ENCODE measurements at regions not wholly inside any gene's neighbourhood (a gene's known extent, or its start where the extent isn't known, plus 50 kb on each side); places are given as distances from the start of the nearest gene placed in this dataset.

DNA sequence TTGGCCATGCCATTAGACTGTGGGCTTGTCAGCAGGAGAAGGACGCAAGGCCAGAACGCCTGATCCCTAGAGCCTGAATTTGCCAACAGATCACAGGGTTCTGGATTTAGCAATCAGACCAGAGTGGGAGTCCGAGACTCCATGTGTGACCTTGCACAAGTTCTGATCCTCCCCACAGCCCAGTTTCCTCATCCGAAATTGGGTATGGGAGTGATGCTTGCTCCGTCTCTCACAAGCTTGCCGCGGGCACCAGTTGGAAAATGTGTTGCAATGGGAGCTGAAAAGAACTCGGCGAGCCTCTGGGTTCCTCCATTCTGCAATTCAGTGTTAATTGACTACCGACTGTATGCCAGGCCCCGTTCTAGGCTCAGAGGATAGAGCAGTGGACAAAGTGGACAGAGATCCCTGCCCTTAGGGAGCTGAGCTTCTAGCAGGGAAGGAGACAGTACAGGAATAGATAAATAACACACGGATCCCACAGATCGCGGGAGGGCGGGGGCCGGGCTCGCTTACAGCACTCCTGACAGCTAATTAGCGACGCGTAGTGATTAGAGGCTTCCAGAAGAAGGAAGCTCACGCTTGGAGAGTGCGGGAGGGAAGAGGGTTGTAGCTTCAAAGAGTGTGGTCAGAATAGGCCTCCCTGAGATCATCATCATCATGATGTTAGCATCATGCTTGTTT is 150.4 kb upstream of the CIBAR2 start:
- H3K4me1 ChIP-seq (ENCODE audit: control insufficient read depth in 1 of 2, insufficient read depth in 2 of 2, low read depth in 1 of 2, low read length in 1 of 2): peaks cover 0 to 57% of the 10 kb centered on the region in 2 experiments; a peak in 1 of 4 replicates
- 95% methylated on average over 22 of the region's 22 CpGs for WGBS (ENCODE audit: low lambda C conversion rate)
- no peak overlapping the region for H3K4me2 ChIP-seq
- H3K36me3 ChIP-seq (replicated peaks in 1 of 2; ENCODE audit: control insufficient read depth in 1 of 2, insufficient read depth in 2 of 2, low read length in 1 of 2): no peaks in the 10 kb centered on the region
- ChIA-PET CTCF (interaction anchor here (1.8 to 13.0 kb wide), 4 partner anchors 14 to 148 kb away, joined by 5 to 180 read pairs (median 8); no protein-coding TSS in a partner anchor), POLR2A (no interaction called here)
- no peak for DNase-seq
- no peaks in the 10 kb centered on the region for H3K9me3 ChIP-seq
- no peak overlapping the region for H3K4me3 ChIP-seq (ENCODE audit: low read depth in 2 of 2, low read length in 1 of 2)
- H3K27me3 ChIP-seq (ENCODE audit: insufficient read depth): no peaks in the 10 kb centered on the region
- no peak overlapping the region for H3K27ac ChIP-seq (ENCODE audit: low read depth in 2 of 2, low read length in 1 of 2)
- H3F3A ChIP-seq (replicated peaks; ENCODE audit: insufficient read depth): no peaks in the 10 kb centered on the region
- TF ChIP-seq FOXJ3 (CRISPR knock-in tag; IDR thresholded peaks at IDR 0.05): no peak
- peaks cover 7% of the 10 kb centered on the region; the same call in 1 of the 2 replicates for H4K20me1 ChIP-seq (ENCODE audit: insufficient read depth)
- no peaks in the 10 kb centered on the region for H3K9me2 ChIP-seq
- no peak overlapping the region for H2AFZ ChIP-seq (ENCODE audit: low read depth)
- no peak overlapping the region for H3K9ac ChIP-seq
- H3K79me2 ChIP-seq (ENCODE audit: insufficient read depth): no peaks in the 10 kb centered on the region

DNA sequence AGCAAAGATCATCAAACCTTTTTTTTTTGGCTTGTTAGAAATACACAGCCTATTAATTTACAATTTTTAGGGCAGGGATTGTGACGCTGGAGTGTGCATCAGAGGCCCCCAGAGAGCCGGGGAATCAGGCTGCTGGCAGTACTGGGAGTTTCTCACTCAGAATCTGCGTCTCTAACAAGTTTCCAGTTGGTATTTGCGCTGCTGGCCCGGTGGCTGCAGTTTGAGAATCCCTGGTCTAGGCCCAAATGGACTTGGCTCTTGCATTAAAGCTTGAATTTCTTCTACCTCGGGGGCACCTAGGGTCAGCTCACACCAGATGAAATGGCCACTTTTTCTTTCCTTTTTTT is 150.9 kb upstream of the CIBAR2 start:
- Histone ChIP-seq H3K9me2 (no peaks in the 10 kb centered on the region), H3K36me3 (replicated peaks in 1 of 2; ENCODE audit: control insufficient read depth in 1 of 2, insufficient read depth in 2 of 2, low read length in 1 of 2) (no peaks in the 10 kb centered on the region), H3K4me1 (ENCODE audit: control insufficient read depth in 1 of 2, insufficient read depth in 2 of 2, low read depth in 1 of 2, low read length in 1 of 2) (peaks cover 0 to 59% of the 10 kb centered on the region in 2 experiments; a peak in 1 of 4 replicates), H3K79me2 (ENCODE audit: insufficient read depth) (no peaks in the 10 kb centered on the region), H3K27me3 (ENCODE audit: insufficient read depth) (no peaks in the 10 kb centered on the region), H3K4me3 (ENCODE audit: low read depth in 2 of 2, low read length in 1 of 2) (no peak overlapping the region), H3F3A (replicated peaks; ENCODE audit: insufficient read depth) (no peaks in the 10 kb centered on the region), H4K20me1 (ENCODE audit: insufficient read depth) (peaks cover 7% of the 10 kb centered on the region; the same call in 1 of the 2 replicates), H3K4me2 (no peak overlapping the region), H3K9ac (no peak overlapping the region), H3K9me3 (no peaks in the 10 kb centered on the region), H3K27ac (ENCODE audit: low read depth in 2 of 2, low read length in 1 of 2) (no peak overlapping the region), H2AFZ (ENCODE audit: low read depth) (no peak overlapping the region)
- 89% methylated on average over 6 of the region's 6 CpGs for WGBS (ENCODE audit: low lambda C conversion rate)
- DNase-seq: no peak
- ChIA-PET CTCF (interaction anchor here (1.0 to 13.0 kb wide), 5 partner anchors 14 to 301 kb away, joined by 3 to 180 read pairs (median 7); no protein-coding TSS in a partner anchor), POLR2A (no interaction called here)
- TF ChIP-seq TEAD4 (IDR thresholded peaks at IDR 0.05; ENCODE audit: borderline replicate concordance, insufficient read depth): no peak
- TF ChIP-seq RXRA (IDR thresholded peaks at IDR 0.05; ENCODE audit: borderline replicate concordance, low read depth): no peak
- no peak for TF ChIP-seq FOXJ3 (CRISPR knock-in tag; IDR thresholded peaks at IDR 0.05)
- no peak for TF ChIP-seq MXI1 (IDR thresholded peaks at IDR 0.05; ENCODE audit: low read depth, low read length)
- TF ChIP-seq, protein P1, sequence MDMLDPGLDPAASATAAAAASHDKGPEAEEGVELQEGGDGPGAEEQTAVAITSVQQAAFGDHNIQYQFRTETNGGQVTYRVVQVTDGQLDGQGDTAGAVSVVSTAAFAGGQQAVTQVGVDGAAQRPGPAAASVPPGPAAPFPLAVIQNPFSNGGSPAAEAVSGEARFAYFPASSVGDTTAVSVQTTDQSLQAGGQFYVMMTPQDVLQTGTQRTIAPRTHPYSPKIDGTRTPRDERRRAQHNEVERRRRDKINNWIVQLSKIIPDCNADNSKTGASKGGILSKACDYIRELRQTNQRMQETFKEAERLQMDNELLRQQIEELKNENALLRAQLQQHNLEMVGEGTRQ (IDR thresholded peaks at IDR 0.05; ENCODE audit: borderline replicate concordance, low read depth, low read length): no peak
- no peak for TF ChIP-seq MEF2A (IDR thresholded peaks at IDR 0.05; ENCODE audit: borderline replicate concordance, low read depth)
- TF ChIP-seq POLR2AphosphoS5 (IDR thresholded peaks at IDR 0.05; ENCODE audit: low read depth, low read length): no peak
- no peak for TF ChIP-seq GATA2 (CRISPR knock-in tag; IDR thresholded peaks at IDR 0.05)
- TF ChIP-seq, protein P2, sequence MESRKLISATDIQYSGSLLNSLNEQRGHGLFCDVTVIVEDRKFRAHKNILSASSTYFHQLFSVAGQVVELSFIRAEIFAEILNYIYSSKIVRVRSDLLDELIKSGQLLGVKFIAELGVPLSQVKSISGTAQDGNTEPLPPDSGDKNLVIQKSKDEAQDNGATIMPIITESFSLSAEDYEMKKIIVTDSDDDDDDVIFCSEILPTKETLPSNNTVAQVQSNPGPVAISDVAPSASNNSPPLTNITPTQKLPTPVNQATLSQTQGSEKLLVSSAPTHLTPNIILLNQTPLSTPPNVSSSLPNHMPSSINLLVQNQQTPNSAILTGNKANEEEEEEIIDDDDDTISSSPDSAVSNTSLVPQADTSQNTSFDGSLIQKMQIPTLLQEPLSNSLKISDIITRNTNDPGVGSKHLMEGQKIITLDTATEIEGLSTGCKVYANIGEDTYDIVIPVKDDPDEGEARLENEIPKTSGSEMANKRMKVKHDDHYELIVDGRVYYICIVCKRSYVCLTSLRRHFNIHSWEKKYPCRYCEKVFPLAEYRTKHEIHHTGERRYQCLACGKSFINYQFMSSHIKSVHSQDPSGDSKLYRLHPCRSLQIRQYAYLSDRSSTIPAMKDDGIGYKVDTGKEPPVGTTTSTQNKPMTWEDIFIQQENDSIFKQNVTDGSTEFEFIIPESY (IDR thresholded peaks at IDR 0.05; ENCODE audit: borderline replicate concordance, low read depth): no peak
- TF ChIP-seq, protein P3, sequence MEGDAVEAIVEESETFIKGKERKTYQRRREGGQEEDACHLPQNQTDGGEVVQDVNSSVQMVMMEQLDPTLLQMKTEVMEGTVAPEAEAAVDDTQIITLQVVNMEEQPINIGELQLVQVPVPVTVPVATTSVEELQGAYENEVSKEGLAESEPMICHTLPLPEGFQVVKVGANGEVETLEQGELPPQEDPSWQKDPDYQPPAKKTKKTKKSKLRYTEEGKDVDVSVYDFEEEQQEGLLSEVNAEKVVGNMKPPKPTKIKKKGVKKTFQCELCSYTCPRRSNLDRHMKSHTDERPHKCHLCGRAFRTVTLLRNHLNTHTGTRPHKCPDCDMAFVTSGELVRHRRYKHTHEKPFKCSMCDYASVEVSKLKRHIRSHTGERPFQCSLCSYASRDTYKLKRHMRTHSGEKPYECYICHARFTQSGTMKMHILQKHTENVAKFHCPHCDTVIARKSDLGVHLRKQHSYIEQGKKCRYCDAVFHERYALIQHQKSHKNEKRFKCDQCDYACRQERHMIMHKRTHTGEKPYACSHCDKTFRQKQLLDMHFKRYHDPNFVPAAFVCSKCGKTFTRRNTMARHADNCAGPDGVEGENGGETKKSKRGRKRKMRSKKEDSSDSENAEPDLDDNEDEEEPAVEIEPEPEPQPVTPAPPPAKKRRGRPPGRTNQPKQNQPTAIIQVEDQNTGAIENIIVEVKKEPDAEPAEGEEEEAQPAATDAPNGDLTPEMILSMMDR (IDR thresholded peaks at IDR 0.05): no peak
